Renal cortex interstitium (tissue), 11 donors: ENCODE measurements at regions not wholly inside any gene's neighbourhood (a gene's known extent, or its start where the extent isn't known, plus 50 kb on each side); places are given as distances from the start of the nearest gene placed in this dataset.

Source experiments
- DNase-seq, 11 donors: peaks; one replicate each; pipeline ENCODE4 v3.0.0-alpha.2; 2013; ENCODE audit warnings: low read depth in 9 of 11, low spot score in 4 of 11; ENCODE audit errors: extremely low read depth in 1 of 11

DNA sequence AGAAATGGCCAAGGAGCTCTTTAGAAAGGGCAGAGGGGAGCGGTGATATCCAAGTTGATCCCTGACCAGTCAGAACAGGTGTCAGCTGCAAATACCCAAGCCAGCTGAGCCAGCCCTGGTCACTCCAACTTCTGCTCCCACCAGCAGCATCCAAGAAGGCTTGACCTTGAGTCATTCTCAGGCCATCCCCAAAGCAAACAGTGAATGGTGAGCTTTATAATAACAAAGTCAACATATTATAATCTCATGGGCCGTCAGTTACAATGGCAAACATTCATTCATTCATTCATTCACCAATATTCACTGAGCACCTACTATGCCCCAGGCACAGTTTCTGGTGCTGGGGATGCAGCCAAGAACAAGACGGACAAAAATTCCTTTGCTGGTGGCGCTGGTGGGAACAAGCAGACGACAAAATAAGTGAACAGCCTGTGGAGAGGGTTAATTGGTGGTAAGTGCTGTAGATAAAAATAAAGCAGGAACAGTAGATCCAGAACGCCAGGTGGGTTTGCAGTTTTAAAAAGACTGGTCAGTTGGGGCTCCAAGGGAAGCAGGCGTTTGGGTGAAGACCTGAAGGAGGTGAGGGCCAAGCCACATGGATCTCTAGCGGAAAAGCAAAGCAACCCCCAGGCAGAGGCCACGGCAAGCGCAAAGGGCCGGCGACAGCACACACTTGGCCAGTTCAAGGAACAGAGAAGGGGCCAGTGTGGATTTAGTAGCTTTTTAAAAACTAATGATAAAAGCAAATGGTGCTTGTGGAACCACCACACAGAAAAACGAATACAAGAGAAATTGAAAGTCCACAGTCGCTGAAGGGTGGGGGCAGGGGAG is 131.8 kb upstream of the PTPN1 start:
- no peak for DNase-seq

- peak in 8 of 11 donors; percentile 35 to 70 (median 58) for DNase-seq
These were observed 130.9 kb upstream of the PTPN1 start for GRCh38 chr20:50379049-50379990.

- no peak for DNase-seq
These were observed 130.0 kb upstream of the PTPN1 start for GRCh38 chr20:50379991-50380696.

DNA sequence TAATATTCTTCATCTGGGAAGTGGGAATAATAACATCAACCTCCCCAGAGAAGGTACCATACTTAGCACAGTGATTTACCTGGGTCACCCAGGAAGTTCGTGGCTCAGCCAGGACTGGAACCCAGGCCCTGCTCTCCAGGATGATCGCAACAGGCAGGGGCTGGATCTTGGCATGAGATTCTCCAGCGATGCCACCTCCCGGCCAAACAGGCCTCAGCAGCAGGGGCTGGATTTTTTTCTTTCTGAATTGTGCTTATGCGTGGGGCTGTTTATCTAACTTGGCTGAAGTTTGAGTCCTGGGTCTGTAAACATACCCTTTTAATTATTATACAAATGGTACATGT is 129.5 kb upstream of the PTPN1 start:
- DNase-seq, result no peak

DNA sequence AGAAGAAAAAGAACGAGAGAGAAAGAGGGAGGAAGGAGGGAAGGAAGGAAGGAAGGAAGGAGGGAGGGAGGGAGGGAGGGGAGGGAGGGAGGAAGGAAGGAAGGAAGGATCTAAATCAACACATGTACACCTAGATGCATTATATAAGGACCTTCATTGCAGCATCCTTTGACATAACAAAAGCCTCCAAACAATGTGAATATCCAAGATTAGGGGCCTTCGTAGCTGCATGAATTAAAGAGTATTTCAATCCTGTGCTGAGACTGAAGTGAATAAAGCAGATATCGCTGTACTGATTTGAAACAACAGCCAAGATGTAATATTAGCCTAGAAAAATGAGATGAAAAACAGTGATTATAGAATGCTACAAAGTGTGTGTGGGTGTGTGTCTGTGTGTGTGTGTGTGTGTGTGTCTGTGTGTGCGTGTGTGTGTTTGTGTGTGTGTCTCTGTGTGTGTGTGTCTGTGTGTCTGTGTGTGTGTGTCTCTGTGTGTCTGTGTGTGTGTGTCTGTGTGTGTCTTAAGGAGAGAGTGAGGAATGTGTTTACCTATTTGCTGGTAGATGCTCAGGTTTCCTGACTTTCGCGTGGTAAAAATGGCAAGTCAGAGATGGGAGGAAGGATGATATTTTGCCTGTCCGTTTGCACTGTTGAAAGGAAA is 129.0 kb upstream of the PTPN1 start:
- no peak for DNase-seq

GRCh38 chr20:50381771-50382593 is 128.2 kb upstream of the PTPN1 start:
- DNase-seq, result no peak

GRCh38 chr20:50385733-50386640 is 124.2 kb upstream of the PTPN1 start:
- DNase-seq, result no peak

GRCh38 chr20:50386641-50386960 is 123.6 kb upstream of the PTPN1 start:
- DNase-seq, result no peak

GRCh38 chr20:50387218-50387995 is 122.8 kb upstream of the PTPN1 start:
- no peak for DNase-seq

DNA sequence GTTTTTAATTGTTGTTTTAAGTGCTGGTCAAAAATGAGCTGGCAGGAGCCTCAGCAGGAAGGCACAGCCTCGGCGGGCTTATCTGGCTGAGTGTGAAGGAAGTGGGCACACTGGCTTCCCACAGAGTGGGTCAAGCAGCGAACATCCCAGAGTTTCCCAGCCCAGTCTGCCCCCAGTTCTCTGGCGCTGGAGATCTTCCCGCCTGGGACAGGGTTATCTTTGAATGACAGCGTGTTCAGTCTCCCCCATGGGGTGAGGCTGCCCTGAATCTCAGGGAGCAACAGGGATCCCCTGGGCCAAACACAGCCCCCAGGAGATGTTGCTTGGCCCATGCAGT is 122.2 kb upstream of the PTPN1 start:
- no peak for DNase-seq

- no peak for DNase-seq
These were observed 121.3 kb upstream of the PTPN1 start for GRCh38 chr20:50388733-50389437.

GRCh38 chr20:50389438-50389807 is 120.8 kb upstream of the PTPN1 start:
- no peak for DNase-seq

GRCh38 chr20:50389808-50390684 is 120.1 kb upstream of the PTPN1 start:
- no peak for DNase-seq

DNA sequence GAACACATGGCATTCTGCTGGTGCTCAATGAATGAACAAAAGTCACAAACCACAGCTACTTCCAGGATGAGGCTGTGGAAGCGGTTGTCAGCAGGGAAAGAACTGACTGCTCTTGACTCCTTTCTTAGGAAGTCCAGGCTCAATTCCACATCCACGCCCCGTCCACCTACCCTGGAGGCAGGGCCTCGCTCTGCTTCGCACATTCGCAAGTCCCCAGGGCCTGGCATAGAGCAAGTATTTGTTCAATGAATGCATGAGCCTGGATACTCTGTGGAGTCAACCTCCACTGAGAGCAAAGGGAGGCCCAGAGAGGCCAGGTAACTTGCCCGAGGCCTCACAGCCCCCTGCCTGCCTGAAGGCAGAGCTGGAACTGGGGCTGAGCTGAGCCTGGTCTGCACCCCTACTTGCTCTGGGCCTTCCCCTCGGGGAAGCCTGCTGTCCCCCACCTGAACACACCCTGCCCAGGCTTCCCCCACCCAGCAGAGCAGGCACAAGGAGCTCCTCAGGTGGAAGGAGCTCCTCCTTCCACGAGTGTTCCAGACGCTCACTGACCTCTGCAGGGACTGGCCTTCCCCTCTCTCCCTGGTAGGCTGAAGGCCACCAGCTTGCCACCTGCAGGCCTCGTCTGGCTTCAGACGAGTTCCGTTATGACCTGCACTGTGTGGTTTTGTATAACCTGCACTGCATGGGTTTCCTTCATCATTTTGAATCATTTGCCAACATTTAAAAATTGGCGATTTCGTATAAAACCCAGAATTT is 119.3 kb upstream of the PTPN1 start:
- DNase-seq, result no peak
